HL-60 (cell line): ENCODE measurements at regions not wholly inside any gene's neighbourhood (a gene's known extent, or its start where the extent isn't known, plus 50 kb on each side); places are given as distances from the start of the nearest gene placed in this dataset.

Source experiments
- DNase-seq, 2 experiments: peaks; one replicate each; pipeline ENCODE4 v3.0.0-alpha.2; 2010 to 2020; ENCODE audit warnings: low read depth in 1 of 2, low spot score in 1 of 2
- H3K27ac ChIP-seq: fragments of 250-450 bp; sonication (Bioruptor Pico); replicated peaks from 2 replicates; pipeline ENCODE4 v1.5.1; 2020; ENCODE audit warnings: mild to moderate bottlenecking, moderate library complexity
- H3K27me3 ChIP-seq: fragments of 250-450 bp; sonication (Bioruptor Pico); 2 replicates; pipeline ENCODE4 v1.5.1; 2021; ENCODE audit warnings: mild to moderate bottlenecking, moderate library complexity; ENCODE audit not compliant: insufficient read depth, poor library complexity, severe bottlenecking
- H3K4me3 ChIP-seq: replicated peaks from 2 replicates; pipeline ENCODE4 v1.5.1; 2011; ENCODE audit warnings: mild to moderate bottlenecking, control low read depth, low read length; ENCODE audit not compliant: insufficient read depth
- CTCF ChIP-seq: IDR thresholded peaks from one replicate; pipeline ENCODE4 v1.5.1; 2011; ENCODE audit warnings: low read length, control low read depth, inconsistent platforms; ENCODE audit not compliant: insufficient read depth
- GABPA ChIP-seq: IDR thresholded peaks from 2 replicates; pipeline ENCODE4 v1.6.1; 2012; ENCODE audit warnings: low read depth
- POLR2AphosphoS5 ChIP-seq: IDR thresholded peaks from 2 replicates; pipeline ENCODE4 v1.6.1; 2012; ENCODE audit warnings: low read depth
- REST ChIP-seq: IDR thresholded peaks from 2 replicates; pipeline ENCODE4 v1.6.1; 2012; ENCODE audit warnings: low read depth; ENCODE audit not compliant: insufficient replicate concordance
- SPI1 ChIP-seq: IDR thresholded peaks from 2 replicates; pipeline ENCODE4 v1.6.1; 2012; ENCODE audit warnings: low read depth, mild to moderate bottlenecking, borderline replicate concordance

GRCh38 chr2:16093639-16094529, 153.5 kb downstream of the MYCN start:
- no peaks in the 10 kb centered on the region for H3K27me3 ChIP-seq
- H3K27ac ChIP-seq: no peak overlapping the region
- TF ChIP-seq CTCF: no peak
- H3K4me3 ChIP-seq: no peak overlapping the region
- no peak for DNase-seq

- DNase-seq: no peak
- no peak overlapping the region for H3K4me3 ChIP-seq
- TF ChIP-seq SPI1: no peak
- no peak for TF ChIP-seq CTCF
- TF ChIP-seq GABPA: no peak
- TF ChIP-seq POLR2AphosphoS5: no peak
- TF ChIP-seq REST: no peak
These were observed 152.7 kb downstream of the MYCN start for GRCh38 chr2:16092861-16093638.

GRCh38 chr2:16091576-16092282, 151.4 kb downstream of the MYCN start:
- no peak for DNase-seq
- TF ChIP-seq SPI1 (no peak), REST (no peak), POLR2AphosphoS5 (no peak), GABPA (no peak), CTCF (no peak)
- H3K27ac ChIP-seq: no peak overlapping the region
- H3K27me3 ChIP-seq: no peaks in the 10 kb centered on the region
- no peak overlapping the region for H3K4me3 ChIP-seq

More at GRCh38 chr2:16092861-16093638, 152.7 kb downstream of the MYCN start:
- Histone ChIP-seq H3K27ac (no peak overlapping the region), H3K27me3 (no peaks in the 10 kb centered on the region)
